Right lobe of liver (tissue), 6 donors: ENCODE measurements at regions not wholly inside any gene's neighbourhood (a gene's known extent, or its start where the extent isn't known, plus 50 kb on each side); places are given as distances from the start of the nearest gene placed in this dataset.
A peak's percentile ranks its signal among the peaks of the same experiment; 100 is the strongest.

Experiments
- ATAC-seq, 4 donors: fragments of 200-7000 bp; cut with Tn5 transposase; one replicate each; pipeline ENCODE4 v1.9.1; 2020; ENCODE audit warnings: mild to moderate bottlenecking in 4 of 4, moderate library complexity in 4 of 4
- DNase-seq, 3 donors: peaks; one replicate each; pipeline ENCODE4 v3.0.0-alpha.2; 2020
- H3K27ac ChIP-seq, 3 donors: fragments of 200-600 bp; one replicate each; pipeline ENCODE4 v1.8.0; 2022
- H3K27me3 ChIP-seq, 2 donors: fragments of 200-600 bp; one replicate each; pipeline ENCODE4 v1.8.0; 2022
- H3K36me3 ChIP-seq, 4 donors: fragments of 200-600 bp; sonication (generic) in 1 of 4; one replicate each; pipeline versions ENCODE4 v1.5.1 to v1.8.0; 2017 to 2022; ENCODE audit warnings: control low read depth in 1 of 4
- H3K4me1 ChIP-seq, 4 donors: fragments of 200-600 bp; sonication (generic) in 1 of 4; one replicate each; pipeline versions ENCODE4 v1.5.1 to v1.8.0; 2017 to 2022; ENCODE audit warnings: control low read depth in 1 of 4
- H3K4me3 ChIP-seq, 3 donors: fragments of 200-600 bp; one replicate each; pipeline ENCODE4 v1.8.0; 2022
- H3K9me3 ChIP-seq, 4 donors: fragments of 200-600 bp; sonication (generic) in 1 of 4; one replicate each; pipeline versions ENCODE4 v1.5.1 to v1.8.0; 2017 to 2022; ENCODE audit warnings: control low read depth in 1 of 4
- POLR2A ChIP-seq: fragments of 450-650 bp; IDR thresholded peaks from one replicate; pipeline ENCODE4 v1.6.1; 2017; ENCODE audit warnings: antibody characterized with exemption, mild to moderate bottlenecking
- WGBS: methylation state at CpG from one replicate; pipeline ENCODE4 v1.1.6; 2018; ENCODE audit warnings: low coverage, low lambda C conversion rate; ENCODE audit not compliant: insufficient coverage; ENCODE audit errors: missing lambda C conversion rate; 5-methylcytosine and 5-hydroxymethylcytosine counted together
- intact Hi-C, 2 donors: fragments of 100-400 bp; cut with DNase I; formaldehyde crosslinking; loops; one replicate each; pipeline versions ENCODE4 v1.11.2 to v1.14.1; 2022
- TF ChIP-seq, protein P1 (sequence below), 4 donors: fragments of 200-600 bp in 3 of 4; fragments of 450-650 bp in 1 of 4; IDR thresholded peaks; one replicate each; pipeline versions ENCODE4 v1.5.1 to v1.8.0; 2016 to 2022; ENCODE audit warnings: antibody characterized with exemption in 4 of 4, mild to moderate bottlenecking in 2 of 4
- donor health status: DM: no; HTN: yes; CAD: no.
- donor health status: DM: no; HTN: no; CAD: no.
- donor health status: DM: no; HTN: no; CAD: no.
- donor health status: DM: no; HTN: yes; CAD: no.
- donor health status: DM: no; HTN: yes; CAD: no.

GRCh38 chr10:47247148-47248059, 52.6 kb upstream of the GDF10 start:
- Histone ChIP-seq H3K4me1 (no peaks in the 10 kb centered on the region), H3K27ac (no peak overlapping the region), H3K27me3 (no peaks in the 10 kb centered on the region), H3K36me3 (no peaks in the 10 kb centered on the region), H3K4me3 (no peak overlapping the region), H3K9me3 (no peaks in the 10 kb centered on the region)
- ATAC-seq = no peak
- intact Hi-C loops = no loop called here
- TF ChIP-seq, protein P1, sequence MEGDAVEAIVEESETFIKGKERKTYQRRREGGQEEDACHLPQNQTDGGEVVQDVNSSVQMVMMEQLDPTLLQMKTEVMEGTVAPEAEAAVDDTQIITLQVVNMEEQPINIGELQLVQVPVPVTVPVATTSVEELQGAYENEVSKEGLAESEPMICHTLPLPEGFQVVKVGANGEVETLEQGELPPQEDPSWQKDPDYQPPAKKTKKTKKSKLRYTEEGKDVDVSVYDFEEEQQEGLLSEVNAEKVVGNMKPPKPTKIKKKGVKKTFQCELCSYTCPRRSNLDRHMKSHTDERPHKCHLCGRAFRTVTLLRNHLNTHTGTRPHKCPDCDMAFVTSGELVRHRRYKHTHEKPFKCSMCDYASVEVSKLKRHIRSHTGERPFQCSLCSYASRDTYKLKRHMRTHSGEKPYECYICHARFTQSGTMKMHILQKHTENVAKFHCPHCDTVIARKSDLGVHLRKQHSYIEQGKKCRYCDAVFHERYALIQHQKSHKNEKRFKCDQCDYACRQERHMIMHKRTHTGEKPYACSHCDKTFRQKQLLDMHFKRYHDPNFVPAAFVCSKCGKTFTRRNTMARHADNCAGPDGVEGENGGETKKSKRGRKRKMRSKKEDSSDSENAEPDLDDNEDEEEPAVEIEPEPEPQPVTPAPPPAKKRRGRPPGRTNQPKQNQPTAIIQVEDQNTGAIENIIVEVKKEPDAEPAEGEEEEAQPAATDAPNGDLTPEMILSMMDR (IDR thresholded peaks at IDR 0.05) = no peak
- TF ChIP-seq POLR2A = no peak
- DNase-seq = peak in 1 of 3 donors; percentile 35
- 79% methylated on average over 3 of the region's 13 CpGs for WGBS

DNA sequence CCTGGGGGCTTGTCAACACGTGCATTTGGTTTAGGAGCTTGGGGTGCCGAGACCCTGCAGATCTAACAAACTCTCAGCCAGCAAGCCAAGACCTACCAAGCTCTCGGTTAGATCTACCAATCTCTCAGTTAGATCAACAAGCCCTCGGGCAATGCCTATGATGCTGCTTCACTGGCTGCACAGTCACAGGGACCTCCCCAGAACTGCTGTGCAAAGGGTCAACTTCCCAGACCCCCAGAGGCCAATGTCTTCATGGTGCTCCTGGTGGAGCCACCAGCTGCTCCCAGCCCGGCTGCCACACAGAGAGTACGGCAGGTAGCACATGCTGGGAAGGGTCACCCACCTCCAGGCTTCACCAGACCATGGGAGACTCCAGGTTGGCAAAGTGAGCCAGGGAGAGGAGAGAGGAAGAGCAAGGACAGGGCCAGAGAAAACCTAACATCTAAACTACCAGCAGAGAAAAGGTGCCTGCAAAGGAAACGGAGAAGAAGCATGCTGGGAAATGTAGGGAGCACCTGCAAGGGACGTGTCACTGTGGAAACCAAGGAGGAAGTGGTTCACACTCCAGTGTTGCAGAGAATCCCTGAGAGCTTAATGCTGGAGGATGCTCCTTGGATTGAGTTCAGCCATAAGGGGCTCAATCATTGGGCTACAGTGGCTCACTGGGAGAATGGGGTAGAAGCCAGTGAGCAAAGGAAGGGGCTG, 51.5 kb upstream of the GDF10 start:
- Histone ChIP-seq H3K27ac (no peak overlapping the region), H3K9me3 (no peaks in the 10 kb centered on the region), H3K36me3 (no peaks in the 10 kb centered on the region), H3K4me1 (no peaks in the 10 kb centered on the region), H3K27me3 (no peaks in the 10 kb centered on the region), H3K4me3 (no peak overlapping the region)
- TF ChIP-seq, protein P1 (IDR thresholded peaks at IDR 0.05) = no peak
- no peak for TF ChIP-seq POLR2A
- intact Hi-C loops = no loop called here
- peak in 1 of 3 donors; percentile 29 for DNase-seq
- WGBS = 38% methylated on average over 2 of the region's 8 CpGs
- ATAC-seq = no peak

GRCh38 chr10:47249881-47250280, 50.1 kb upstream of the GDF10 start:
- intact Hi-C loops = no loop called here
- Histone ChIP-seq H3K9me3 (no peaks in the 10 kb centered on the region), H3K27ac (no peak overlapping the region), H3K27me3 (no peaks in the 10 kb centered on the region), H3K36me3 (no peaks in the 10 kb centered on the region), H3K4me1 (no peaks in the 10 kb centered on the region), H3K4me3 (no peak overlapping the region)
- peak in 1 of 3 donors; percentile 31 for DNase-seq
- ATAC-seq = no peak
- TF ChIP-seq, protein P1 (IDR thresholded peaks at IDR 0.05) = no peak
- no peak for TF ChIP-seq POLR2A
- 66% methylated on average over 2 of the region's 4 CpGs for WGBS
